SU-DHL-6 (cell line): ENCODE measurements at regions not wholly inside any gene's neighbourhood (a gene's known extent, or its start where the extent isn't known, plus 50 kb on each side); places are given as distances from the start of the nearest gene placed in this dataset.

Experiments
- H2AFZ ChIP-seq: fragments of 200-600 bp; sonication (generic); 2 replicates; pipeline ENCODE4 v1.6.1; 2014; ENCODE audit warnings: low read depth, mild to moderate bottlenecking, moderate library complexity, mixed read lengths, antibody characterized with exemption, low read length; ENCODE audit not compliant: severe bottlenecking
- H3F3A ChIP-seq: fragments of 200-600 bp; shearing (Covaris generic); 2 replicates; pipeline ENCODE4 v1.6.0; 2016; ENCODE audit warnings: antibody characterized with exemption, mild to moderate bottlenecking; ENCODE audit not compliant: insufficient read depth
- H3K27ac ChIP-seq: fragments of 200-600 bp; sonication (generic); 2 replicates; pipeline ENCODE4 v1.5.1; 2016; ENCODE audit warnings: low read depth, mild to moderate bottlenecking, low read length, moderate library complexity, mixed read lengths
- H3K27me3 ChIP-seq: fragments of 200-600 bp; sonication (generic), shearing (Covaris generic); 2 replicates; pipeline ENCODE4 v1.6.0; 2014; ENCODE audit warnings: mild to moderate bottlenecking, low read length
- H3K36me3 ChIP-seq: fragments of 200-600 bp; sonication (generic); 2 replicates; pipeline ENCODE4 v1.6.1; 2014; ENCODE audit warnings: mild to moderate bottlenecking, low read length, mixed read lengths
- H3K4me2 ChIP-seq: fragments of 300-600, 200-600 bp; shearing (Covaris generic), sonication (generic); 2 replicates; pipeline ENCODE4 v1.6.0; 2014; ENCODE audit warnings: low read length, low read depth, mild to moderate bottlenecking; ENCODE audit not compliant: poor library complexity, severe bottlenecking
- H3K4me3 ChIP-seq: fragments of 200-600 bp; sonication (generic); 2 replicates; pipeline ENCODE4 v1.5.1; 2014; ENCODE audit warnings: antibody characterized with exemption, low read length, mild to moderate bottlenecking, mixed read lengths; ENCODE audit not compliant: insufficient read depth, poor library complexity, severe bottlenecking
- H3K79me2 ChIP-seq: fragments of 200-600 bp; sonication (generic); 2 replicates; pipeline ENCODE4 v1.6.1; 2014; ENCODE audit warnings: mild to moderate bottlenecking, low read length, moderate library complexity; ENCODE audit not compliant: insufficient read depth
- H3K9ac ChIP-seq: fragments of 200-600 bp; sonication (generic); 2 replicates; pipeline ENCODE4 v1.7.0; 2014; ENCODE audit warnings: mild to moderate bottlenecking, low read length
- H3K9me2 ChIP-seq: fragments of 200-600 bp; sonication (generic); replicated peaks from 2 replicates; pipeline ENCODE4 v1.6.1; 2014; ENCODE audit warnings: low read length; ENCODE audit not compliant: insufficient read depth
- H3K9me3 ChIP-seq: fragments of 200-600 bp; sonication (generic); 2 replicates; pipeline ENCODE4 v1.6.1; 2014; ENCODE audit warnings: low read length, mixed read lengths; ENCODE audit not compliant: insufficient read depth
- H4K20me1 ChIP-seq: fragments of 200-600 bp; sonication (generic); 2 replicates; pipeline ENCODE4 v1.6.1; 2014; ENCODE audit warnings: low read depth, mild to moderate bottlenecking, antibody characterized with exemption, low read length, moderate library complexity, mixed read lengths
- CTCF ChIP-seq: fragments of 200-600 bp; sonication (generic); IDR thresholded peaks from one replicate; pipeline ENCODE4 v1.5.1; 2017; ENCODE audit warnings: antibody characterized with exemption, mild to moderate bottlenecking, low read length, moderate library complexity; ENCODE audit not compliant: insufficient read depth, poor library complexity, severe bottlenecking
- EZH2phosphoT487 ChIP-seq: fragments of 200-600 bp; sonication (generic), shearing (Covaris generic); conservative IDR thresholded peaks from 2 replicates; pipeline ENCODE4 v1.6.1; 2018; ENCODE audit warnings: mild to moderate bottlenecking, antibody characterized with exemption, low read length, moderate library complexity, mixed read lengths

DNA sequence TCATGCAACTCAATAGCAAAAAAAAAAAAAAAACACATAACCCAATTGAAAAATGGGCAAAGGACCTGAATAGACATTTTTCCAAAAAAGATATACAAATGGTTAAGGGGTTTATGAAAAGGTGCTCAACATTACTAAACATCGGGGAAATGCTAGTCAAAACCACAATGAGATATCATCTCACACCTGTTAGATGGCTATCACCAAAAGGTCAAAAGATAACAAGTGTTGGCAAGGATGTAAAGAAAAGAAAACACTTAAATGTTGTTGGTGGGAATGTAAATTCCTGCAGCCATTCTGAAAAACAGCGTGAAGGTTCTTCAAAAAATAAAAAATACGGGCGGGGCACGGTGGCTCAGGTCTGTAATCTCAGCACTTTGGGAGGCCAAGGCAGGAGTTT lies 112.4 kb upstream of the CAB39 start:
- Histone ChIP-seq H2AFZ (no peak overlapping the region), H3K79me2 (peaks cover 27% of the 10 kb centered on the region), H3K4me2 (peak overlapping the region; percentile 98), H3K27me3 (no peaks in the 10 kb centered on the region), H3K9me2 (no peaks in the 10 kb centered on the region), H3K9me3 (no peaks in the 10 kb centered on the region), H3K4me3 (peak overlapping the region; percentile 0), H4K20me1 (no peaks in the 10 kb centered on the region), H3K9ac (peak overlapping the region; percentile 36), H3F3A (peaks cover 74% of the 10 kb centered on the region), H3K27ac (peak overlapping the region; percentile 99), H3K36me3 (no peaks in the 10 kb centered on the region)
- TF ChIP-seq EZH2phosphoT487 (no peak), CTCF (no peak)

DNA sequence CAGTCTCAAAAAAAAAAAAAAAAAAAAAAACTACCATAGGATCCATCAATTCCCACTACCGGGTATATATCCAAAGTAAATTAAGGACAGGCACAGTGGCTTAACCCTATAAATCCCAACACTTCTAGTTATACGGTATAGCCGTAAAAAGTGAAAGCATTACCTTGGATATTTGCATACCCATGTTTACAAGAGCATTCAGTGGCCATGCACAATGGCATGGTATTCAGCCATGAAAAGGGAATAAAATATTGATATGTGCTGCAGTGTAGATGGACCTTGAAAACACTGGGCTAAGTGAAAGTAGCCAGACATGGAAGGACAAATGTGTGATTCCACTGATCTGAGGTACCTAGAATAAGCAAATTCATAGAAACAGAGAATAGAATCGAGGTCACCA lies 111.8 kb upstream of the CAB39 start:
- H3K9ac ChIP-seq = peak overlapping the region; percentile 36; the same call in 1 of the 2 replicates
- no peaks in the 10 kb centered on the region for H3K9me3 ChIP-seq
- peaks cover 26% of the 10 kb centered on the region for H3K79me2 ChIP-seq
- no peaks in the 10 kb centered on the region for H3K9me2 ChIP-seq
- H3K4me2 ChIP-seq = peak overlapping the region; percentile 98
- no peaks in the 10 kb centered on the region for H4K20me1 ChIP-seq
- peaks cover 69% of the 10 kb centered on the region for H3F3A ChIP-seq
- H3K27me3 ChIP-seq = no peaks in the 10 kb centered on the region
- no peak overlapping the region for H2AFZ ChIP-seq
- peak overlapping the region; percentile 16 for H3K4me3 ChIP-seq
- no peaks in the 10 kb centered on the region for H3K36me3 ChIP-seq
- H3K27ac ChIP-seq = peak overlapping the region; percentile 99
- no peak for TF ChIP-seq EZH2phosphoT487
- TF ChIP-seq CTCF = no peak

GRCh38 chr2:230601510-230601909 lies 111.1 kb upstream of the CAB39 start:
- Histone ChIP-seq H3K79me2 (peaks cover 23% of the 10 kb centered on the region), H3K36me3 (no peaks in the 10 kb centered on the region), H3F3A (peaks cover 65% of the 10 kb centered on the region), H3K27ac (peak overlapping the region; percentile 99), H3K27me3 (no peaks in the 10 kb centered on the region), H3K9me2 (no peaks in the 10 kb centered on the region), H3K9me3 (no peaks in the 10 kb centered on the region), H4K20me1 (no peaks in the 10 kb centered on the region), H2AFZ (no peak overlapping the region), H3K4me2 (peak overlapping the region; percentile 98), H3K9ac (peak overlapping the region; percentile 57), H3K4me3 (peak overlapping the region; percentile 19)
- TF ChIP-seq EZH2phosphoT487 = no peak
- TF ChIP-seq CTCF = no peak
